Testis (tissue), 2 donors: ENCODE measurements at regions not wholly inside any gene's neighbourhood (a gene's known extent, or its start where the extent isn't known, plus 50 kb on each side); places are given as distances from the start of the nearest gene placed in this dataset.
A peak's percentile ranks its signal among the peaks of the same experiment; 100 is the strongest.

ENCODE experiments used
- DNase-seq: peaks from one replicate; pipeline ENCODE4 v3.0.0-alpha.2; 2019
- H3K27ac ChIP-seq, 2 donors: fragments of 200-600 bp; sonication (generic); one replicate each; pipeline ENCODE4 v1.5.1; 2019
- H3K27me3 ChIP-seq: fragments of 200-600 bp; sonication (generic); one replicate; pipeline ENCODE4 v1.5.1; 2019
- H3K36me3 ChIP-seq: fragments of 200-600 bp; sonication (generic); one replicate; pipeline ENCODE4 v1.5.1; 2017; ENCODE audit warnings: low read depth; ENCODE audit errors: missing control alignments
- H3K4me1 ChIP-seq: fragments of 200-600 bp; sonication (generic); one replicate; pipeline ENCODE4 v1.5.1; 2019
- H3K4me3 ChIP-seq, 2 donors: fragments of 200-600 bp; sonication (generic); one replicate each; pipeline ENCODE4 v1.5.1; 2017 to 2019
- H3K9me3 ChIP-seq: fragments of 200-600 bp; sonication (generic); one replicate; pipeline ENCODE4 v1.5.1; 2017
- POLR2A ChIP-seq: fragments of 450-650 bp; IDR thresholded peaks from one replicate; pipeline ENCODE4 v1.6.1; 2017; ENCODE audit warnings: antibody characterized with exemption, mild to moderate bottlenecking, moderate library complexity
- WGBS, 2 donors: methylation state at CpG; one replicate each; pipeline ENCODE4 v1.1.5; 2018; 5-methylcytosine and 5-hydroxymethylcytosine counted together
- intact Hi-C: fragments of 100-400 bp; cut with DNase I; formaldehyde crosslinking; loops from one replicate; pipeline ENCODE4 v1.15.1; 2023; ENCODE audit warnings: low total_unique reads
- TF ChIP-seq, protein P1 (sequence below), 3 experiments: fragments of 450-650 bp in 2 of 3; fragments of 200-600 bp in 1 of 3; sonication (generic) in 1 of 3; IDR thresholded peaks; one replicate each; pipeline ENCODE4 v1.5.1; 2016 to 2019; ENCODE audit warnings: antibody characterized with exemption in 3 of 3, mild to moderate bottlenecking in 2 of 3, moderate library complexity in 1 of 3

DNA sequence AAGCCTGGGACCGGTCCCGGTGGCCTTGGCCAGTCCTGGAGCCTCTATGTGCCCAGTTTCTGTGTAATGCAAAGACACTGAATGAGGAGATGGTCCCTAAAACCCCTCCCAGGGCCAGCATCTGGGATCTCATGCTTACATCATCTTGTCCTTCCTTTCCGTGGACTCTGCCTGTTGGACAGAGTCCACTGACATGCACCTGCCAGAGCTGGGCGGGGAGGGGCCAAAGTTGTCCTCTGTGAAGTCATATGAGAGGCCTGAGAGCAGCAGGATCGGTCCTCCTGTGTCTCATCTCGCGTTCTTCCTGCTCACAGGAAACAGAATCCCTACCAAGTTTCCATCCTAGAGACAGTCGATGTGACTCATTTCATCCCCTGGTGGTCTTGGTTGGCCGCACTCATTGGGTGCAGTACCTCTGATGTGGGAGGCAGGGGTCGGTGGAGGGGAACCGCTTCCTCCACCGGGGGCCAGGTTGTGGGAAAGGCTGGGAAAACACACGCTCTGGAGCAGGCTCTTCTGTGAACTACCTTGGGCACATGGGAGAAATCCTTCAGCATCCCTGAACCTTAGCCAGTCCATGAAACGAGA, 389.6 kb upstream of the PODXL start:
- Histone ChIP-seq H3K36me3 (no peaks in the 10 kb centered on the region), H3K4me1 (peaks cover 5% of the 10 kb centered on the region), H3K27me3 (no peaks in the 10 kb centered on the region), H3K9me3 (no peaks in the 10 kb centered on the region), H3K4me3 (peak overlapping the region in 1 of 2 donors; percentile 1), H3K27ac (no peak overlapping the region)
- no peak for TF ChIP-seq POLR2A
- TF ChIP-seq, protein P1, sequence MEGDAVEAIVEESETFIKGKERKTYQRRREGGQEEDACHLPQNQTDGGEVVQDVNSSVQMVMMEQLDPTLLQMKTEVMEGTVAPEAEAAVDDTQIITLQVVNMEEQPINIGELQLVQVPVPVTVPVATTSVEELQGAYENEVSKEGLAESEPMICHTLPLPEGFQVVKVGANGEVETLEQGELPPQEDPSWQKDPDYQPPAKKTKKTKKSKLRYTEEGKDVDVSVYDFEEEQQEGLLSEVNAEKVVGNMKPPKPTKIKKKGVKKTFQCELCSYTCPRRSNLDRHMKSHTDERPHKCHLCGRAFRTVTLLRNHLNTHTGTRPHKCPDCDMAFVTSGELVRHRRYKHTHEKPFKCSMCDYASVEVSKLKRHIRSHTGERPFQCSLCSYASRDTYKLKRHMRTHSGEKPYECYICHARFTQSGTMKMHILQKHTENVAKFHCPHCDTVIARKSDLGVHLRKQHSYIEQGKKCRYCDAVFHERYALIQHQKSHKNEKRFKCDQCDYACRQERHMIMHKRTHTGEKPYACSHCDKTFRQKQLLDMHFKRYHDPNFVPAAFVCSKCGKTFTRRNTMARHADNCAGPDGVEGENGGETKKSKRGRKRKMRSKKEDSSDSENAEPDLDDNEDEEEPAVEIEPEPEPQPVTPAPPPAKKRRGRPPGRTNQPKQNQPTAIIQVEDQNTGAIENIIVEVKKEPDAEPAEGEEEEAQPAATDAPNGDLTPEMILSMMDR (IDR thresholded peaks at IDR 0.05), result no peak
- 58 to 62% methylated on average over 10 to 14 of the region's 14 CpGs for WGBS, 2 donors
- no peak for DNase-seq
- intact Hi-C loops, result loop anchor here (10.0 kb wide), 1 partner anchor 639 kb away; no protein-coding TSS in a partner anchor

DNA sequence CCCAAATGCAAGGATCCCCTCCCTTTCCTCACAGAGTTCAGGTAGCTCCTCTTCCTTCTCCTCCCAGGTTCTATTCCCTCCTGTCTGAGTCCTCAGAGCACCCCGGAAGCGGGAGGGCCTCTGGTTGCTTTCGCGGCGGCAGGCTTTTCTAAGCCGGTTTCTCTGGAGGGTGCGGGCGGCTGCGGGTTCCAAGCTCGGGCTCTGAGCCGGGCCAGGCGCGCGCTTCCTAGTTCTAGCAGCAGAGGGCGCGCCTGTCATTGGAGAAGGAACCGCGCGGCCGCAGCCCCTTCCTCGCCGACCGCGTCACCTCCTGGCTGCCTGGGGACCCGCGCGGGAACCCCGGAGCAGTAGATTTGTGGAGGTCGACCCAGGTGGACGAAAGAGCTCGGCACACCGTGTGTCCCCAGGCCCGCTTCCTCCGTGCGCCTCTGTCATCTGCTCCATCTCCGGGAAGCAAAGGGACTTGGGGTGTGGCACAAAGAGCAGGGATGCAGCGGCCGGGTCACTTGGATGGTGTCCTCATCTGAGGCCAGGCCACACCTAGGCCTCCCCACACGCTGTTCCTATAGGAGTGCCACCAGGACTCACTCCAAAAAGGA, 389.0 kb upstream of the PODXL start:
- no peaks in the 10 kb centered on the region for H3K36me3 ChIP-seq
- WGBS, 2 donors, result 3 to 7% methylated on average over 23 to 39 of the region's 39 CpGs
- H3K4me1 ChIP-seq, result peaks cover 5% of the 10 kb centered on the region
- TF ChIP-seq POLR2A, result no peak
- TF ChIP-seq, protein P1 (IDR thresholded peaks at IDR 0.05), result peak; percentile 65 to 92 (median 69)
- DNase-seq, result peak; percentile 79
- H3K4me3 ChIP-seq, result peak overlapping the region in 1 of 2 donors; percentile 1
- intact Hi-C loops, result loop anchor here (10.0 kb wide), 1 partner anchor 639 kb away; no protein-coding TSS in a partner anchor
- H3K27me3 ChIP-seq, result no peaks in the 10 kb centered on the region
- no peaks in the 10 kb centered on the region for H3K9me3 ChIP-seq
- H3K27ac ChIP-seq, result no peak overlapping the region

DNA sequence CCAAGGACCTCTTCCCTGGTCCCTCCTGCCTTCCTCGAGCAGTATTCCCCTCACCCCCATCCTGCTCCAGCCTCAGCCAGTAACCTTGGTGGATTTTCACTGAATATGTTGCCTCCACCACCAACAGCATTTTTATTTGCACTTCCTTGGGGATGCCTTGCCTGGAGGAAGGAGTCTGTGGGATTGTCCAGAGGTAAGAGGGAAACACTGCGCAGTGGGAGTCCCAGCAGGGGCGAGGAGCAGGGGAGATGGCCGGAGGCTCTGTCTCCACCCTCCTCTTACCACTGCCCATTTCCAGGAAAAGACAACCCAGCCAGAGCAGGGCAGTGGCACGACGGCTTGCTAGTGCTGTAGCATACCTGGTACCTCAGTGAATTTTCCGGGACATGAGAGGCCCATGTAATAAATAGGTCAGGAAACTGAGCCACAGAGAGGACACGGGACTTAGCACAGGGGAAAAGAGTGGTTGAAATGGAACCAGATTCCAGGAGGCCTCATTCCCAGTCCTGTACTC, 388.2 kb upstream of the PODXL start:
- Histone ChIP-seq H3K9me3 (no peaks in the 10 kb centered on the region), H3K4me3 (no peak overlapping the region), H3K27me3 (no peaks in the 10 kb centered on the region), H3K36me3 (no peaks in the 10 kb centered on the region), H3K27ac (no peak overlapping the region), H3K4me1 (peaks cover 5% of the 10 kb centered on the region)
- WGBS, 2 donors, result 79 to 81% methylated on average over 8 of the region's 8 CpGs
- DNase-seq, result no peak
- intact Hi-C loops, result loop anchor here (10.0 kb wide), 1 partner anchor 640 kb away; no protein-coding TSS in a partner anchor
- TF ChIP-seq, protein P1 (IDR thresholded peaks at IDR 0.05), result no peak
- no peak for TF ChIP-seq POLR2A

DNA sequence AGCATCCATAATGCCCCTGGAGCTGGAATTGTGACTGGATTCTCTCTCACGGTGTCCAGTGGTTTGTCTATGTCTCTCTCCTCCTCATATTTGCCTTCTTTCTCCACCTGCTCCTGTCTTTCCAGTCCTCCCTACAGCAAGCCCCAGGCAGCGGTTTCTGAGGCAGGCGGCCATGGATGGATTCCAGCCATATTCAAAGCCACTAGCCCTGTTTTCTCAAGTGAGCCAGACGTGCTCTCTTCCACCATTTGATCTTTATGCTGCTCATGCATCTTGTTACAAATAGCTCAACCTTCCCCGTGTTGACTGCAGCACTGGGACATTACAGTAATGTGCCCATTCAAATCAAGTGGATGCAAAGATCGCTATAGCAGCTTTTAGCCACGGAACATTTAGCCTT, 387.2 kb upstream of the PODXL start:
- Histone ChIP-seq H3K4me1 (peaks cover 5% of the 10 kb centered on the region), H3K27me3 (no peaks in the 10 kb centered on the region), H3K9me3 (no peaks in the 10 kb centered on the region), H3K27ac (no peak overlapping the region), H3K4me3 (no peak overlapping the region), H3K36me3 (no peaks in the 10 kb centered on the region)
- TF ChIP-seq POLR2A, result no peak
- TF ChIP-seq, protein P1 (IDR thresholded peaks at IDR 0.05), result no peak
- no peak for DNase-seq
- 77 to 88% methylated on average over 7 of the region's 7 CpGs for WGBS, 2 donors
- intact Hi-C loops, result loop anchor here (10.0 kb wide), 1 partner anchor 641 kb away; no protein-coding TSS in a partner anchor
